Fibroblast of pulmonary artery (primary cell): ENCODE measurements at regions not wholly inside any gene's neighbourhood (a gene's known extent, or its start where the extent isn't known, plus 50 kb on each side); places are given as distances from the start of the nearest gene placed in this dataset.

Experiments
- DNase-seq: peaks from one replicate; pipeline ENCODE4 v3.0.0-alpha.2; 2010; ENCODE audit warnings: low read depth
- H3K4me3 ChIP-seq: replicated peaks from 2 replicates; pipeline ENCODE4 v1.5.1; 2011; ENCODE audit warnings: low read depth, mild to moderate bottlenecking, control low read depth, low read length, moderate library complexity
- CTCF ChIP-seq: IDR thresholded peaks from 2 replicates; pipeline ENCODE4 v1.5.1; 2011; ENCODE audit warnings: mild to moderate bottlenecking, control low read depth, low read length, inconsistent platforms; ENCODE audit errors: missing control alignments

GRCh38 chr14:98233656-98234055 is 1038.3 kb downstream of the BCL11B start:
- no peak for TF ChIP-seq CTCF
- no peak overlapping the region for H3K4me3 ChIP-seq
- DNase-seq = no peak

- H3K4me3 ChIP-seq = no peak overlapping the region
- TF ChIP-seq CTCF = no peak
- DNase-seq = no peak
Observed at GRCh38 chr14:98234208-98234607, 1037.8 kb downstream of the BCL11B start.

DNA sequence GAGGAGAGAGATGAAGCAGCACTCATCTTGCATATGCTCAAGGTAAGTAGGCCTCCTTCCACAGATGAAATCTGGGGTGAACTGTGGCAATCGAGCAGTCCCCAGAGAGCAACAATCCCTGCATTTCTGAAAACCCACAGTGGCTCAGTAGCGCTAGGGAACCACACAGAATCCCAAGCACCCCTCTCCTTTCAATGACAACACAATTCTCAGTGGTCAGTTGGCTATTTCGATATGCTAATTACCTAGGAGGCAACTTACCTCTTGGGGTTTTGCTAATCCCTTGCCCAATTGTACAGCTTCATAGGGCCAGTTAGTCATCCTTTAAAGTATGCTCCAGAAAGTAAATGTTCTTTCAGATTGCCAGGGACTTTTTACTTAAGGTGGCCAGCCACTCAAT is 1035.7 kb downstream of the BCL11B start:
- no peak for DNase-seq
- no peak for TF ChIP-seq CTCF
- no peak overlapping the region for H3K4me3 ChIP-seq

DNA sequence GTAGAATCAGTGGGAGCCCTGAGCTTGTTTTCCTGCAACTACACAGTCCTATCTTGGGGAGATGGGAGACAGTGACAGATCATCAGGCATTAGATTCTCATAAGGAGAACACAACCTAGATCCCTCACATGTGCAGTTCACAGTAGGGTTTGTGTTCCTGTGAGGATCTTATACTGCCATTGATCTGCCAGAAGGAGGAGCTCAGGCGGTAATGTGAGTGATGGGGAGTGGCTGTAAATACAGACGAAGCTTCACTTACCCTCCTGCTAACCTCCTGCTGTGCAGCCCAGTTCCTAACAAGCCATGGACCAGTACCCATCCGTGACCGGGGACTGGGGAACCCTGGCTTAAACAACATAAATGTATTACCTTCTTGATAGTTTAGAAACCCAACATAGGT is 1034.1 kb downstream of the BCL11B start:
- DNase-seq = no peak
- no peak overlapping the region for H3K4me3 ChIP-seq
- no peak for TF ChIP-seq CTCF

DNA sequence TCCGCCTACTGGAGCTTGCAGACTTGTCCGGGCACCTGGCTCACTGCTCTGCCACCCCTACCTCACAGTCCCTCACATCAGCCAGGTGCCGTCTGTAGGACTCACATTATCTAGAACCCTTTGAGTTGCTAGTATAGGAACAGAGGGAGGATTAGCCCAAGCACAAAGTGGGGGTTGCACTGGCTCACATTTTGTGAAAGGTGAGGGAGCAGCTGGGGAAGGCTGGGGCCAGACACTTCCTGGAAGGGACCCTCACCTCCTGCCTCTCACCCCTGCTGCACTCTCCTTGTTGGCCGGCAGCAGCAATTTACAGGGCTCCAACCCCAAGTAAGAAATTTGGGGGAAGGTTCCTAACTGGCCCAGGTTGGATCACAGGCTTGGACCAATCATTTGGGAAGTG is 1031.6 kb downstream of the BCL11B start:
- H3K4me3 ChIP-seq = no peak overlapping the region
- no peak for TF ChIP-seq CTCF
- no peak for DNase-seq

- TF ChIP-seq CTCF = no peak
- H3K4me3 ChIP-seq = no peak overlapping the region
- no peak for DNase-seq
Observed at GRCh38 chr14:98242903-98243302, 1029.1 kb downstream of the BCL11B start.

DNA sequence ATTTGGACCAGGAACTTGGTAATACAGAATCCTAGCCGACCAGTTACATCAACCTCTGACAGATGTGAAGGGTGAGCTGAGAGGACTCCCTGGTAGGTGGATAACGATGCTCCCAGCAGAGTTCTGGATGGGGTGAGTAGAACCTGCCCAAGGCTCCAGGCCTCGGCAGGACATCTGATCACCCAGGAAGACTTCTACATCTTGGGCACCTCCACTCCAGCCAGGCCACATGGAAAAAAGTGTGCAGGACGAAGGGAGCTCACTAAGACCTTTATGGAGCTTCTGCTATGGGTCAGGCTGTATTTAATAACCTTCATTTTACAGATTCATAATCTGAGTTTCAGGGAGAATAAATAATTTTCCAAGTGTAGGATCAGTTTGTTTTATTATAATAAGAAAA is 1028.7 kb downstream of the BCL11B start:
- TF ChIP-seq CTCF = no peak
- H3K4me3 ChIP-seq = no peak overlapping the region
- no peak for DNase-seq
